Motor neuron (in vitro differentiated cells): ENCODE measurements at regions not wholly inside any gene's neighbourhood (a gene's known extent, or its start where the extent isn't known, plus 50 kb on each side); places are given as distances from the start of the nearest gene placed in this dataset.

Experiments
- ATAC-seq, 8 experiments: fragments of 200-7000 bp; cut with Tn5 transposase; replicated peaks in 6 of 8; 2 replicates each; pipeline ENCODE4 v1.8.0; 2021; ENCODE audit warnings: mild to moderate bottlenecking in 8 of 8, moderate library complexity in 8 of 8
- H3K27ac ChIP-seq, 2 donors: fragments of 250-450 bp; sonication (Bioruptor Pico); 2 replicates each; pipeline ENCODE4 v1.9.0; 2021; ENCODE audit warnings: antibody characterized with exemption in 2 of 2, mild to moderate bottlenecking in 2 of 2, moderate library complexity in 1 of 2
- H3K4me1 ChIP-seq, 2 donors: fragments of 250-450 bp; sonication (Bioruptor Pico); replicated peaks in 1 of 2; 2 replicates each; pipeline ENCODE4 v1.6.1; 2021; ENCODE audit warnings: antibody characterized with exemption in 2 of 2, mild to moderate bottlenecking in 2 of 2, moderate library complexity in 1 of 2
- H3K4me3 ChIP-seq, 5 donors: fragments of 250-450 bp; sonication (Bioruptor Pico); 2 replicates each; pipeline ENCODE4 v1.9.0; 2021; ENCODE audit warnings: antibody characterized with exemption in 5 of 5, mild to moderate bottlenecking in 5 of 5, moderate library complexity in 4 of 5
- WGBS, 10 experiments: fragments of 450-650 bp; shearing (Covaris generic); methylation state at CpG; one replicate each; pipeline ENCODE4 v1.0.0; 2022; 5-methylcytosine and 5-hydroxymethylcytosine counted together
- in situ Hi-C, 9 experiments: fragments of 400-800 bp; cut with MboI; loops; one replicate each; pipeline ENCODE4 v1.15.0; 2021; ENCODE audit warnings: low sequenced_read_pairs in 9 of 9, low pct_unique_long_range_greater_than_20kb in 2 of 9; ENCODE audit not compliant: unreplicated experiment in 9 of 9

DNA sequence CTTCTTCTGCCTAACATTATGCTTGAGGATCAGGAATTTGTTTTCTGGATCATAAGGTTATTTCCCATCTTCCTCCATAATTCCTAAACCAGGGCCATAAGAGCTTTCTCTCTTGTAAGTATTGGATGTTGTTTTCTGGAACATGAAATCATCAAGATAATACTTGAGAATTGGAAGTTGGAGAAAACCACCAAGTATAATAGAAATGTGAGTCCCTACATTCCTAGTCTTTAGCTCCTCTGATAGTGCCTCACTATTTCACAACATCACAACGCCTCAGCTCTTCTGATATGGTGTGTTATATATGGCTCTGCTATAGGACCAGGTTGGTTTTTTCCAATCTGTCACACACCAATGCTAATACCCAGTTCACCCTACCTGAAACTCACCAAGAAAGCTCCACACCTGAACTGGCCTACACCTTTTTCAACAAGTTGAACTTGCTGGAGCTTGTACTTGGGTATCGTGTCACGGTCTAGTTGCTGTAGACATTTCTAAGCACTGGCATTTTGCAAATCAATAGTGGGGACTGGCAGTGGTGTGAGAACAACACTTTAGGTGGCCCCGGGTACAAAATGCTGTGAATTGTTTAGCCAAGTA is 141.1 kb downstream of the ACTBL2 start:
- no peak for ATAC-seq
- no peaks in the 10 kb centered on the region for H3K4me1 ChIP-seq
- 54 to 100% (median 88%) methylated on average over 1 to 4 of the region's 4 CpGs; no CpG with 5 or more reads in 1 of the 10 experiments for WGBS, 10 experiments
- H3K27ac ChIP-seq, result no peak overlapping the region
- in situ Hi-C loops, result no loop called here
- H3K4me3 ChIP-seq, result no peak overlapping the region

DNA sequence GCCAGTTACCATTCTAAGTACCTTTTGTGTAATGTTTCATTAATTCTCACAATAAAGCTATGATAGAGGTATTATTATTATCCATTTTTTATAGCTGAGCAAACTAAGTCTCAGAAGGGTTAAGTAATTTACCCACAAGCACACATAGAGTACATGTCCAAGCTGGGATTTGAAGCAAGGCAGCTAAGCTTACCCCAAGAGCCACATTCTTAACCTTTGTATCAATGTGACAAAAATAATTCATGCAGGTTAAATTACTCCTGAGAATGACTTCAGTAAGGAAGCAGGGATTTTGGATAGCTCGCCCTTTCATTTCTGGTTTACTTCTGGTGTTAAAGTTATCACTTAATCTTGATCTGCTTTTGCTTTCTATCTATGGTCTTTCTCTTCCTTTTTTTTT is 141.9 kb downstream of the ACTBL2 start:
- Histone ChIP-seq H3K27ac (no peak overlapping the region), H3K4me1 (no peaks in the 10 kb centered on the region), H3K4me3 (no peak overlapping the region)
- no peak for ATAC-seq
- in situ Hi-C loops, result no loop called here
- WGBS, 10 experiments, result 71 to 100% (median 94%) methylated on average over 1 of the region's 1 CpG; no CpG with 5 or more reads in 4 of the 10 experiments

DNA sequence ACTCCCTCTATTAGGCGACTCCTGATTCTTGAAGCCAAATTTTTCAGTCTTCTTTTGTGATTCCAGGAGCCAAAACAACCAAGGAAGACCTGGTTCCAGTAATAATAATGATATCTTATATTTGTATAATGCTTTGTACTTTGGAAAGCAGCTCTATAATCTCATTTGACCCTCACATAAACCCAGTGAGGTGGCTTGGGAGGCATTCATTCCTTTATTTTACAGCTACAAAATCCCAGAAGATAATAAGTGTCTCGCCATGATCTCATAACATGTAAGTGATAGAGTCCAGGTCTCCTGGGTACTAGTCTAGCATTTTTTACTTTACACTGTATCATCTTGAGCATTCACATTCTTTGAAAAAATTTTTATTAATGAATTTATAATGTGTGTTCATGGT is 143.1 kb downstream of the ACTBL2 start:
- Histone ChIP-seq H3K27ac (no peak overlapping the region), H3K4me3 (no peak overlapping the region), H3K4me1 (no peaks in the 10 kb centered on the region)
- WGBS, 10 experiments, result 73 to 100% (median 83%) methylated on average over 1 to 2 of the region's 2 CpGs
- in situ Hi-C loops, result no loop called here
- ATAC-seq, result no peak

DNA sequence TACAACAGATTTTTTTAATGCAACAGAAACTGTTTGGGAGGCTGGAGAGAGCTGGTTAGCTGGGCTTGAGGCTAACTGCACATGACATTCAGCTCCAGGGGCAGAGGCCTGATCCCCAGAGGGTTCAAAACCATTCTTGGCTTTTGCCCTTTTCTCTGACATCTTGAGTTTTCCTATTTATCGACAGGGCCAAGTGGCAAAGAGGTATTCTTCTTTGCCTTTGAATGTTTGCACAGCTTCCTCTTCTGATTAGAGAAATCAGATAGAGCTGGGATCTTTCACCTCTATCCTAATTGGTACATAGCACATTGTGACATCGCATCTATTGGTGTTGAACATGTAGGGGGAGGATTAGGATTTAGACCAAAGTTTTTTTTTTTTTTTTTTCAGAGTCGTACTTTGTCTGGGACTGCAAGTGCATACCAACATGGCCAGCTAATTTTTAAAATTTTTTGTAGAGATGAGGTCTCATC is 143.7 kb downstream of the ACTBL2 start:
- ATAC-seq, result peak in 3 of 8 experiments; percentile 26 to 46 (median 38)
- no peaks in the 10 kb centered on the region for H3K4me1 ChIP-seq
- no peak overlapping the region for H3K27ac ChIP-seq
- in situ Hi-C loops, result no loop called here
- no peak overlapping the region for H3K4me3 ChIP-seq
- 18 to 100% (median 86%) methylated on average over 1 to 3 of the region's 3 CpGs; no CpG with 5 or more reads in 4 of the 10 experiments for WGBS, 10 experiments

DNA sequence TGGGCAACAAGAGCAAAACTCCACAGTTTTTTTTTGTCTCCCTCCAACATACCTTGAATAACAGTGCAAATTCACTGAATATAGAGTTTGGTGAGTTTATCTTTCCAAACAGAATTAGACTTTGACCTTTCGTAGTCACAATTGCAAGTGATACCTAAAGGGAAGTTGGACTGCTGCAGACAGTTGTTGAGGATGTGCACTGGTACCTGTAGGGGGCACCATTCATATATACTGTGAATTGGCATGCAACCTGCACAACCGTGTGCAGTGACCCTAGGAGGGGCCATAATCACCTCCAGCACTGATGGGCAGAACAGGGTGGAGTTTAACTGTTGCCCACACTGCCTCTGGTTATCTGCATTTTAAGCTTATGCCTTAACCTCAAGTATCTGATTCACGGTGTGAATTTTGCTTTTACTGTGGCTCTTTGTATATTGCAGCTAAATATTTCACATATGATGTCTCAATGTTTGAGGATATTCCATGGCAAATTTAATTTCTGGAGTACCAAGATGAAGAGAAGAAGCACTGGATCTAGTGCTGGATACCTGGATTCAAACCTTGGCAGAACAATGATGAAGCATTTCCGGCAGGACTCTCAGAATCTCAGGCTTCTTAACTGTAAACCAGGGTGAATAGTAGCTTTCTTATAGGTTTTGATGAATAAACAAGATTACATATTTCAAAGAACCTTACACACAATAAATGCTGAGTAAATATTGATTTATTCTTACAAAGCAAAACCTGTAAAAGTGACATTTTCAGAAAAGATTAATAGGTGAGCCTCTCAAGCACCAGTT is 144.3 kb downstream of the ACTBL2 start:
- H3K4me3 ChIP-seq, result no peak overlapping the region
- H3K4me1 ChIP-seq, result no peaks in the 10 kb centered on the region
- in situ Hi-C loops, result no loop called here
- no peak overlapping the region for H3K27ac ChIP-seq
- ATAC-seq, result peak in 3 of 8 experiments; percentile 63 to 72 (median 69)
- 22 to 100% (median 57%) methylated on average over 1 to 4 of the region's 4 CpGs; no CpG with 5 or more reads in 4 of the 10 experiments for WGBS, 10 experiments

DNA sequence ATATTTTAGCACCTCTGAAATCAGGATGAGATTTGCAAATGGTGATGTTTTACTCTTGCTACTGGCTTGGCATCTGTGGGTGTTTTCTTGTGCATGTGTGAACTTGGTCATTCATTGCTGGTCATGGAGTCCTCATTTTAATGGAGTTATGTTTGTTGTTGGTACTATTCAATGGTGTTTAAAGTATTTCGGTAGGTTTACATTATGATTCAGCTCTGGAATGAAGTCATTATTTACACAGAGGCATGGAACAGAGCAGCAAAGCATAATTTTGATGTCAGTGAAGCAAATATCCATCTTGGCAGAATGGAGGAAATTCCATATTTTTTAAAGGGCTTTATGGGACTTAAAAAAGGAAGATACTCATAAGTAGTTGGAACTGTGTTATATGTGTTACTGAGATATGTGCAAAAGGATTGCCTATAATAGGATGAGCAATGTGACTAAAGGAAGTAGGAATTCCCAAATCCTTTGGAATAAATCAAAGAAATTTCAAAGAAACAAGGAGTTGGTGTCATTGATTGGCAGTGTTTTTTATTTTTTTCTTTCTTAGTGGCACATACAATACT is 147.4 kb downstream of the ACTBL2 start:
- Histone ChIP-seq H3K4me3 (no peak overlapping the region), H3K27ac (no peak overlapping the region), H3K4me1 (no peaks in the 10 kb centered on the region)
- 13 to 86% (median 15%) methylated on average over 1 of the region's 1 CpG; no CpG with 5 or more reads in 6 of the 10 experiments for WGBS, 10 experiments
- peak in 2 of 8 experiments; percentile 44 to 54 for ATAC-seq
- in situ Hi-C loops, result no loop called here

DNA sequence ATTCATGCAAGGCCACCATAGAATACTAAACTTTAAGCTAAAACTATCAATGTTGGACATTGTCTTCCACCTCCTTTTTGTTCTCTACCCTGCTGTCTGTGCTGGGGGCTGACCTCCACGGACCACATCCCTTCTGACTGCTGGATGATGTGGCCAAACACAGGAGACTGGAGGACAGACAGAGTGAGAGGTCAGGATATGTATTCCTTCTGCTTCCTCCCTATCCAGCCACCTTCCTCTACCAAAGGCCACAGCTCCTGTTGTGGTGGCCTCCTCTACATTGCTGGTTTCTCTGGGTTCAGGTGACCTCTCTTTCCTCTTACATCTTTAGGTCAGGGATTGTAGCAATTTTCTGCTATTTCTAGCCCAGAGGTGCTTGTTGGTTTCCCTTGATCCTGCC is 148.1 kb downstream of the ACTBL2 start:
- Histone ChIP-seq H3K4me3 (no peak overlapping the region), H3K4me1 (no peaks in the 10 kb centered on the region), H3K27ac (no peak overlapping the region)
- ATAC-seq, result no peak
- in situ Hi-C loops, result no loop called here
- 40 to 100% (median 63%) methylated on average over 1 of the region's 1 CpG; no CpG with 5 or more reads in 3 of the 10 experiments for WGBS, 10 experiments

DNA sequence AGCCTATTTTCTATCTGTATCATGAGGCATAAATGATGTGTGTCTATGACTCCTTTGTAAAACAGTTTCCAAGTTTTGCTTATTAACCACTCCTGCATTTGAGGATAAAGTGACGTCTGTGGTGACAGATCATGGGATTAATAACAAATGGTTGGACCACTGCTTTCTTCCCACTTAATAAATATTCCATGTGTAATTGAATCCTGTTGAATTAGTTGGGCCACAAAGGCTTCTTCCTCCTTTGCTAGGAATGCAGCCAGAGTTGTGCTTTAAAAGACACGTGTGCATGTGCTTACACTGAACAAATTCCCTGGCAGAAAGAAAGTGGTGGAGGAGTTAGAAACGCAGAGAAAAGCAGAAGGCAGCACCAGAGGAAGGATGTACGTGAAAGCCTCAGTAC is 150.2 kb downstream of the ACTBL2 start:
- peak in 1 of 8 experiments; percentile 37 for ATAC-seq
- in situ Hi-C loops, result no loop called here
- H3K27ac ChIP-seq, result no peak overlapping the region
- WGBS, 10 experiments, result 8 to 70% (median 56%) methylated on average over 2 to 4 of the region's 4 CpGs
- no peak overlapping the region for H3K4me3 ChIP-seq
- no peaks in the 10 kb centered on the region for H3K4me1 ChIP-seq

DNA sequence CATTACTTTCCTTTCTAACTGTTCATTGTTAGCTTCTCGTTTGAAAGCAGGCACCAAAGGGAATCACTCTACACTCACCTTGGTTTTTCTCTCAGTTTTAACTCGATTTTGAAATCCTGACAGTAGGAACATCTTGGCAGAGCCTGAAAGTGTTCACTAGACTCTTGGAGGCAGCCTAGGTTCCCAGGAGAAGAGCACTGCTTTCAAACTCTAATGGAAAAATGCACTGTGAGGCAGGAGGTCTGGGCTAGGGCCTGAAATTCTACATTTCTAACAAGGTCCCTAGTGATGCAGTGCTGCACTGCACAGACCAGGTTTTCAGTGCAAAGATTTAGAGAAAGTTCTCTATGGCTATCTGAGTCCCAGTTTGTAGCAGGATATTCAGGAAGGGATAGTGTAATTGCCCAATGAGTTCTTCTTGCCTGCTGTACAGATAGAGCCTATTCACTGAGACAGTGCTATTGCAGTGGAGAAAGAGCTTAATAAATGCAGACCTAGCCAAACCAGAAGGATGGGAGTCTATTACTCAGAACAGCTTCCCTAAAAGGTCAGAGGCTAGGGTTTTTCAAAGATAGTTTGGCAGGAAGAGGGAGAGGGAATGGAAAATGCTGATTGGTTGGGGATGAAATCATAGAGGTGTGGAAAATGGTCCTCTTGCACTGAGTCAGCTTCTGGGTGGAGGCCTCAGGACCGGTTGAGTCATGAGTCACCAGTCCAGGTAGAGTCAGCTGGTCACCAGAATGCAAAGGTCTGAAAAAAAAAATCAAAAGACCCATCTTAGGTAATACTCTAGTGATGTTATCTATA is 153.9 kb downstream of the GPBP1 start:
- Histone ChIP-seq H3K4me3 (no peak overlapping the region), H3K27ac (no peak overlapping the region), H3K4me1 (peaks cover 6 to 16% of the 10 kb centered on the region in 2 donors)
- in situ Hi-C loops, result no loop called here
- WGBS, 10 experiments, result 0 to 93% (median 66%) methylated on average over 1 to 3 of the region's 3 CpGs
- ATAC-seq, result peak in 4 of 8 experiments; percentile 5 to 83 (median 46)

DNA sequence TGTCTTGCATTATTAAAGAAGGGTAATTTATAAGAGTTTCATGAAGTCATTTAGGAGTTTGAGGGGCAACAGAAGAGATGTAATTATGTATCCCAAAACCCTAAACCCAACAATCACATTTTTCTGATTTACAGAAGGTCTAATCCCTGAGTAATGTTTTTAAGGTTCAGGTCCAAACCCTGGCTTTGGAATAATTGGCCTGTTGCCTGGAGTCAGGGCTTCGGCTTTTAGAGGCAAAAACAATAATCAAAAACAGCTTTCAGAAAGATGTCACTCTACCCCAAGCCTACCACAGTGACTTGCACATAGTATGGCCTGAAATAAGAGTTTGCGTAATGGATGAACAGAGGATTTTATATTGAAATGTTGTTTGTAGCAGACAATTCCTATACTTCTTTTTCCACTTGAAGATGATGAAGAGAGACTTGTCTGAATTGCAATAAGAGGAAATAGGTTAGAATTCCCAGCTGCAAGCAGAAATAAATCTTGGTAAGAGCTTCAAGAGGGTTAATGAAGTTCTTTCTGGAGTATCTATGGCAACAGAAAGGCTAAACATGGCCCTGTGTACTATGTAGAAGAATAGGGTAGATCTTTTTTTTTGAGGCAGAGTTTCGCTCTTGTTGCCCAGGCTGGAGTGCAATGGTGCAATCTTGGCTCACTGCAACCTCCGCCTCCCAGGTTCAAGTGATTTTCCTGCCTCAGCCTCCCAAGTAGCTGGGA is 152.0 kb downstream of the GPBP1 start:
- in situ Hi-C loops, result no loop called here
- 44 to 79% (median 71%) methylated on average over 1 to 4 of the region's 4 CpGs; no CpG with 5 or more reads in 1 of the 10 experiments for WGBS, 10 experiments
- Histone ChIP-seq H3K4me1 (peaks cover 6 to 16% of the 10 kb centered on the region in 2 donors), H3K27ac (no peak overlapping the region), H3K4me3 (no peak overlapping the region)
- peak in 5 of 8 experiments; percentile 18 to 96 (median 74) for ATAC-seq

DNA sequence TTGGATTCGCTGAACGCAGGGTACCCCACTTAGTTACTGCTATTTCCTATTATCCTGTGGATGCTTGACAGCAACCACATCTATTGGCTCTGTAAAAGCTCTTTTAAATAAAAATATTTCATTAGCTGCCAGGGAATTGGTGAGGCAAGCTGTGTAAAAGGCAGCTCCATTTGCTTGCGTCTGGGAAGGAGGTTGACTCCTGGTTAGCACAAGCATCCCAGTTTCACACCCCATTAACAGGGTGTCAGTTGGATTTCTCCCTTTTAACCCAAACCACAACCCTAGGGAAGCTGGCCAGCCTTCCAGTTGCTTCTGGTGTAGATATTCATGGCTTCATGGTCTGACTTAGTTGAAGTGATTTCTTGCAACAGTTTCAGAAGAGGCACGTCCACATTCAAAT is 151.0 kb downstream of the GPBP1 start:
- H3K4me1 ChIP-seq, result peaks cover 6 to 16% of the 10 kb centered on the region in 2 donors
- no peak for ATAC-seq
- no peak overlapping the region for H3K4me3 ChIP-seq
- no peak overlapping the region for H3K27ac ChIP-seq
- in situ Hi-C loops, result loop anchor here in 3 of 9 experiments (25.0 kb wide), 2 partner anchors 162 to 1137 kb away; partner anchors contain the start of genes ACTBL2 (in 2 of the 3) and PLK2 (in 1 of the 3)
- WGBS, 10 experiments, result 0 to 90% (median 33%) methylated on average over 1 to 2 of the region's 4 CpGs; no CpG with 5 or more reads in 3 of the 10 experiments

DNA sequence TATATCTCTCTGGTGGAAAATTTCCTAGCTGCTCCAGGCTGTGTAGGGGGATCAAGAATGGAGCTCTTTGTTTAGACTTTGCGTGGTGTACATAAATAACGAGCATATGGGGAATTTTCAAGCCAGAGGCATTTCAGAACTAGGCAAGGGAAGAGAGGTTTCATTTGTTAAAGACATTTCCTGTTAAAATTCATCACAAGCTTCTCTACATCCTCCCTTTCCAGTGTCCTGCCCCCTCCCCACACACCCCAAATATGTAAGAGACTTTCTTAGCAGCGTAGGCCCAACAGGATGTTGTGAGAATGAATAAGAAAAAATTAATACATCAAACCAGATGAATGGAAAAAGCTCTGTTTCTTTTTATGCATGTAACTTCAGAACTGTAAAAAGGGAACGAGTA is 150.3 kb downstream of the GPBP1 start:
- no peak for ATAC-seq
- Histone ChIP-seq H3K27ac (no peak overlapping the region), H3K4me3 (no peak overlapping the region), H3K4me1 (peaks cover 6 to 16% of the 10 kb centered on the region in 2 donors)
- in situ Hi-C loops, result loop anchor here in 3 of 9 experiments (25.0 kb wide), 2 partner anchors 163 to 1138 kb away; partner anchors contain the start of genes ACTBL2 (in 2 of the 3) and PLK2 (in 1 of the 3)
- 25 to 87% (median 78%) methylated on average over 1 to 4 of the region's 4 CpGs; no CpG with 5 or more reads in 2 of the 10 experiments for WGBS, 10 experiments
